Tongue (tissue), 1 donor: ENCODE measurements at regions not wholly inside any gene's neighbourhood (a gene's known extent, or its start where the extent isn't known, plus 50 kb on each side); places are given as distances from the start of the nearest gene placed in this dataset.
A peak's percentile ranks its signal among the peaks of the same experiment; 100 is the strongest.

Experiments
- DNase-seq: peaks from one replicate; pipeline ENCODE4 v3.0.0-alpha.2; 2015

GRCh38 chr1:209382231-209383100 lies 201.0 kb upstream of the CAMK1G start:
- DNase-seq = peak; percentile 45

GRCh38 chr1:209383422-209383821 lies 200.1 kb upstream of the CAMK1G start:
- no peak for DNase-seq

GRCh38 chr1:209383907-209384709 lies 199.4 kb upstream of the CAMK1G start:
- no peak for DNase-seq

DNA sequence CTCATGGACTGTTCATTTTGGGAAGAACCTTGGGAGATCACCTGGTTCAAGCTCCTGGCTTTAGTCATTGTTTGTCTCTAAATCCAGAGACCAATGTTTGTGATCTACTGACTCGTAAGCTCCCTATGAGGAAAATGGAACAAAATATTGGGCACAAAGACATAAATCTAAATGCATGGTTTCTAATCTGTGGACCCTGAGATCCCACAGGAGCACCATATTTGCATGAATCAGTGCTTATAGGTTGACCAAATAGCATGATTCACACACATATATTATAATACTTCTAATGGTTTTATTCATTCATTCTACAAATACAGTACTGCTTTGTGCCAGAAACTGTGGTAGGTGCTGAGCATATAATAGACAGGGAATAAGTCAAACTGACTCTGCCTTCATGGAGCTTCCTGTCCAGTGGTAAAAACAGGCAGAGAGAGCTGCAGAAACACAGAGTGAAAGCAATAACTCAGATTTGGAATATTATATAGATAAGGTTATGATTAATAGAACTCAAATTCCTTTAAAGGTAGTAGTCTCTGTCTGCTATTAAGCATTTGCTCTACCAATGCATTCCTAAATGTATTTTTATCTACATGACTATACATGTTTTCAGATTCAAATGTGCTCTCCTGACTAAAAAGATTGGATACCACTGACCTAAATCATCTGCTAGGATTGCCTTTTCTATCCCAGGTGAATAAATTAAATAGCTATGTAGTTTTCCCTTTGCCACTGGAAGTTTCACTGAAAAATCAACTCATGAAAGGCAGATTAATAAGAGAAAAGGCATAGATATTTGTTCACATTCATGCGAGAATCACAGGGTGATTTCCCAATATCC lies 198.6 kb upstream of the CAMK1G start:
- DNase-seq = no peak

GRCh38 chr1:209386156-209386555 lies 197.4 kb upstream of the CAMK1G start:
- no peak for DNase-seq

DNA sequence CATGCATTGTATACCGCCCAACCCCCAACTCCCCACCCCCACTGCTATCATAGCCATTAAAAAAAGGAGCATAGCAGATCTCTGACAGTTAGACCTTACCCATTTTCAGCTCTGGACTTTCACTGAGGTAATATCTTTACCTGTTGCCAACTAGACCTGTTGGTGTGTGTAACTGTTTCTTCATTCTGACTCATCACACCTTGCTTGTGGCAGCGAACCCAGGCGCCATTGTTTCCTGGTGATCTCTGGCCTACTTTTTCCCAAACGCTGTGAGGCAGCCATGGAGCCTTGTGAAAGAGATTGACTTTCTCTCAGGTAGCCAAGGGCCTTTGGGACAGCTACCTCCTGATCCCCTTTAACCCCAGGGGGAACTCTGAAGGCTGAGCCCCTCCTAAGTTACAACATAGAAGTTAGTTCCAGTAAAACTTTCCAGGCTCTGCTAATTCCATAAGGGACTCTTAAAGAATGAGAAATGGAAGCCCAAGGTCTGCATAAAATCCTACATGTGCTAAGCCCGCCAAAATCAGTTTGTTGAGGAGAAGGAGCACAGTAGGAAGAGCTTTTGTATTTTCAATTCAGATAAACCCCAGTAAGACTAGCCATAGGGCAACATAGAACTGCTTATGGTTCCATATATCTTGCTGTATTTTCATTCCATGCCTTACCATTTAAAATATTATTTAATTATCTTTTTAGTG lies 196.1 kb upstream of the CAMK1G start:
- no peak for DNase-seq

- no peak for DNase-seq
Observed at GRCh38 chr1:209387969-209388329, 195.6 kb upstream of the CAMK1G start.

DNA sequence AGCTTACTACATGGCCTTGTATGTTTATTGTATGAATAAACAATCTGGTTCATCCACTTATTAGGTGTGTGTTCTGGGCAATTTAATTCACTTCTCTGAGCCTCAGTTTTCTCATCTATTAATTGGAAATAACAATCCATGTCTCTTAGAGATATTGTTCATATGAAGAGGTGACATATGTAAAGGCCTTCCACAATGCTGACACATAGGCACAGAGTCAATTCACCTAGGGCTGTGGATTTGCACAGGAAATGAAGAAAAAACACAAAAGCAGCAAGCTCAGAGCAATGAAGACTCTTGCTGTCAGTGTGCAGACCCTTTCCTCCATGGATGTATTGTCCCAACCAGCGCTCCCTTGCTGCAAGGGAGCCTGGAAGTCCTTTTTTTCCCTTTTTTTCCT lies 195.2 kb upstream of the CAMK1G start:
- no peak for DNase-seq

DNA sequence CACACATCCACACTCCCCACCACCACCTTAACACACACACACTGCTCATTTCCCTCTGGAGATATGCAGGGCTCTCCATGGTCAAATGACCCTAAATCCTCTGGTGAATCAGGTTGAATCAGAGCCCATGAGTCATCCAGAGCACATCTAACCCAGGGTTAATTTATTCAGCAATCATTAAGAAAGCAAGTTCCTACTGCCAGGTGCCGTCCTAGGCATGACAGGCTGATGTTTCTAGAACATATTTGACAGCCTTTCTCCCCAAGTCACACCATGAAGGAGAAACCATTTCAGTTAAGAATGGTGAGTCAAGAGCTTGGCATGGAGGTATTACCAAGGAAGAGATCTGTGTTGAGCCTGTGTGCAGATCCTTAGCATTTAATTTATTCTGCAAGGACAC lies 194.3 kb upstream of the CAMK1G start:
- DNase-seq = no peak

DNA sequence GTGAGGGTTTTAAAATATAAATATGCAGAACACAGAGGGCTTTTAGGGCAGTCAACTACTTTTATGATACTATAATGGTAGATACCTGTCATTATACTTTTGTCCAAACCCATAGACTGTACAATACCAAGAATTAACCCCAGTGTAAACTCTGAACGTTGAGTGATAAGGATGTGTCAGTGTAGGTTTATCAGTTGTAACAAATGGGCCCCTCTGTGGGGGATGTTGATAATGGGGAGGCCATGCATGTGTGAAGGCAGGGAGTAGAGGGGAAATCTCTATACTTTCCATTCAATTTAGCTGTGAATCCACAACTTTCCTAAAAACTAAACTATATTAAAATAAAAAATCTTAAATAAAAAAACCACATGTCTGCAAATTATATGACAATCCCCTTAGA lies 193.5 kb upstream of the CAMK1G start:
- no peak for DNase-seq

DNA sequence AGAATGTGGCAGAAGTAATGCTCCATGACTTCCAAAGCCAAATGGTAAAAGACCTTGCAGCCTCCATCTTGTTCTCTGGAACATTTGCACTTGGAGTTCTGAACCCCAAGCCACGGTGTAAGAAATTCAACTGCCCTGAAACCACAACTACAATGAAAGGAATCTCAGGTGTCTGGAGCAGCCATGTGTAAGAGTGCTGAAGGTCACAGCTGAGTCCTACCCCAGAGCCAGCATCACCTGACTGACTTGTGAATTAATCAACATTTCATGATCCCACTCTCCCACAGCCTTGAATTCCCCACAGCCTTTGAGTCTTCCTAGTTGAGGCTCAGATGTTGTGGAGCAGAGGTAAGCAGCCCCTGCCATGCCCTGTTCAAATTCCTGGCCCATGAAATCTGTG lies 192.8 kb upstream of the CAMK1G start:
- no peak for DNase-seq

- DNase-seq = no peak
Observed at GRCh38 chr1:209391792-209392191, 191.7 kb upstream of the CAMK1G start.

DNA sequence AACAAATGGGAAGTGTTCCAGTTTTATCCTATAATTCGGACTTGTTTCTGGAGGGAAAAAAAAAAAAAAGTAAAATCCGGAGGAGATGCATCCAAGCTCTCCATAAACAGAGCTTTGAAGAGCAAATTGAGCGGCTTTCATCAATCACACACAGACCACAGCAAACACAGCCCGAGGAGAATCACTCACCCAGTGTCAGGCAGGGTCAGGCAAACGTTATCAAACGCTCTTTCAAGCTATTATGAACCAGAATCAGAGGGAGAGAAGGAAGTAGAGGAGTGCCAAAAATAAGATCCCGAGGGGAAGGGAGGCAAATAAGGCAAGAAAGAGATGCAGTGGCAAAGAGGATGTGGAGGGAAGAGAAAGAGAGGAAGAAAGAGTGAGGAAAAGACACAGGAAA lies 188.3 kb upstream of the CAMK1G start:
- no peak for DNase-seq

- DNase-seq = no peak
Observed at GRCh38 chr1:209397371-209397770, 186.1 kb upstream of the CAMK1G start.

DNA sequence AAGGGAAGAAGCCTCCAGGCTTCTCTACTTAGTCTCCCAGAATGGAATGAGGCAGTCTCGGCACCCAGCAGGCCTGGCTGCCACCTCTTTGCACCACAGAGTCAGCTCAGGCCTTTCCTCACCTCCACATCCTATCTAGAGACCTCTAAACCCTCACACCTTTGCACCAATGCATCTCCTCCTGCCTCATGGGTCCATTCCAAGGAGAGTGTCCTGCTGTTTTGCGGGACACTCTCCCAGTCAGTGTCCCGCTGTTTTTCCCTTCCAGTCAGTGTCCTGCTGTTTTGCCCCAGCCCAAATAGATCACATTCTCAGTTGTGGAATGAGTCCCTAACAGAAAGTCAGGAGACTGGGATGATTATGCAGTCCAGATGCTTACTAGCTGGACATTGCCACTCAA lies 185.6 kb upstream of the CAMK1G start:
- DNase-seq = no peak

DNA sequence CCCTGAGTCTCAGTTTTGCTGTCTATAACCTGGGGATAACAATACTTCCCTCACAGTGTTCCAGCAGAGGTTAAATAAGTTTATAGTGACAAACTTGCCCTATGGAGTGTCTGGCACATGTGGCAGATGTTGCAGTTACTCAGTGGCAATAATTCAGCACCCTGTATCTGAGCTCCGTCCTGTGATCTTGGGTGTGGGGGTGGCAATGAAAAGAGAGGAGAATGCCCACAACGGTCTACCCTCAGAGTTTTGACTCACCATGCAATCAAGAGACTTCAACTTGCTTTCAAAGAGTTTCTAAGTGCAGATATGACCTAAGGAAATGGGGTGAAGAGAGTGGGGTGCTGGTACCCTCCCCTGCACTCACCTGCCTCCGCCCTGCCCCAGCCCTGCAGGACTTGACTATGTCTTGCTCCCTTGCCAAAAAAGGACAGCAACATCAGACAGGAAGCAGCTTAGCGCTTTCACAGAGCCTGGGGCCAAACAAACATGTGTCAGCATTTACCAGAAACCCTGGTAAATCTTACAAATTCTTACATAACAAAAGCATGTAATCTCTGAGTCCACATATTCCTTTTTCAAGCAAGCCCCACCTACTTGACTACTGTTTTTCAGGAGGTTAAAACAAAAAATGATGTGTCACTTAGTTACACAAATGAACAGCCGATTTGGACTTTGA lies 185.1 kb upstream of the CAMK1G start:
- peak; percentile 79 for DNase-seq

DNA sequence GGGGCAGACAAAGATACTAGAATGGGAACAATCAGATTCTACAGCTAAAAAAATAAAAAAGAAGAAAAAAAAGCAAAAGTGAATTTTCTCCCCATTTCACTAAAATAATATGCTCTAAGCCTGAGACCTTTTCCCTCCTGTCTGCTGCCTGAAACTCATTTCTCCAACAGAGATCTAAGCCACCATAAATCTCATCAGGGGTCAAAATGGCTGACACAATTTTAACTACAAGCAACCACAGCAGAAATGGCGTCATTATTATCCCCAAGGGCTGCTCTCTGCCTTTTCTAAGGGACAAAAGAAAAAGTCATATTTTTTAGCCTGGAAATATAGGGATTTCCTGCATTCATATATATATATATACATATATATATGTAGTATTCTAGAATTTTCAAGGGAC lies 183.7 kb upstream of the CAMK1G start:
- DNase-seq = no peak

DNA sequence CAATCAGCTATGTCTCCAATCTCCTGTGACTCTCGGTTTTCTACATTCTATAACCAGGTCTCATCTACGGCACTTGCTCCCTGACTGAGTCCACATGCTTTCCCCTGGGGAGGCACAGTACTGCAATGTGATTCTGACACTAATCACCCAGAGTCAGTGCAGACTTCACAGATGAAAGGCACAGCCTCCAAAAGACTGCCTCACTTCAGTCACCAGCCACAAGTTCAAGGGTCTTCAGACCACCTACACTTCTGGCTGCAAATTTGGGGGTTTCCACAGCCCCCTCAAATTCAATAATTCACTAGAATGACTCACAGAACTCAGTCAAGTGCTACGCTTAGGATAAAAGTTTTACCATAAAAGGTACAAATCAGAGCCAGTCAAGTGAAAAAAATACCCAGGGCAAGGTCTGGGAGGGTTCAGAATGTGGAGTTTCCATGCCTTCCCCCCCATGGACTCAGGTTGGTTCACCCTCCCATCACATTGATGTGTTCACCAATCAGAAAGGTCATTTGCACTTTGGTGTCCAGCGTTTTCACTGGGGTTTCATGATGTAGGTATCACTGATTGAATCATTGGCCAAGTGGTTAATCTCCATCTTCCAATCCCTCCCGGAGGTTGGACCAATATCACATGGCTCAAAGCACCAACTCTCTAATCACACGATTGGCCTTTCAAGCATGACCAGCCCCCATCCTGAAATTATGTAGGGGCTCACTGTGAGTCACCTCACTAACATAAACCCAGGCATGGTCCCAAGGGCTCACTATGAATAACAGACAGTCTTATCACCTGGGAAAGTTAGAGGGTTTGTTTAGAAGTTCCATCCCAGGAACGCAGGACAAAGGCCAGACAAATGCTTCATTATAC lies 182.9 kb upstream of the CAMK1G start:
- DNase-seq = no peak

GRCh38 chr1:209402697-209403096 lies 180.8 kb upstream of the CAMK1G start:
- DNase-seq = no peak

- DNase-seq = no peak
Observed at GRCh38 chr1:209403921-209404320, 179.6 kb upstream of the CAMK1G start.

DNA sequence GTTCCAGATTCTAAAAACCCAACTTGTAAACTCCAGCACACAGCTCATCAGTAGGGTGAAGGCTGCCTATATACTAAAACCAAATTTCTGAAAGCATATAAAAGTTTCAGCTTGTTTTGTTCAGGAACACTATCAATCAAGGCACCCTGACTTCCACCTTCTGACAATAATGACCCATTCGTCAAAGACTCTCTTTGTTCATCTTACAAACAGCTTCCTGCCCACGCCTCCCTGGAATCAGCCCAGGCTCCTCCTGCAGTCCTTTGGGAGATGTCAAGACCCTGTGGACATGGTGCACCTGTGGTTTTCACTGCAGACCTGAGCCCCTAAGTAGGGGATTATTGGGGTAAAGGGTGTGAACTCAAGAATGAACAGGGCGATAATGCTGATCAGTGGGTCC lies 178.9 kb upstream of the CAMK1G start:
- DNase-seq = no peak
